ENCODE measurements at regions not wholly inside any gene's neighbourhood (a gene's known extent, or its start where the extent isn't known, plus 50 kb on each side); places are given as distances from the start of the nearest gene placed in this dataset.

GRCh38 chr9:134558124-134558905, 83.3 kb upstream of the COL5A1 start:
- no peak for DNase-seq (ENCODE audit: low read depth)

GRCh38 chr9:134559013-134559412, 82.6 kb upstream of the COL5A1 start:
- ChIA-PET POLR2A (no interaction called here), CTCF (interaction anchor here (1.3 to 1.5 kb wide), 2 partner anchors 9 to 86 kb away, joined by 3 read pairs; no protein-coding TSS in a partner anchor)
- TF ChIP-seq, protein P1, sequence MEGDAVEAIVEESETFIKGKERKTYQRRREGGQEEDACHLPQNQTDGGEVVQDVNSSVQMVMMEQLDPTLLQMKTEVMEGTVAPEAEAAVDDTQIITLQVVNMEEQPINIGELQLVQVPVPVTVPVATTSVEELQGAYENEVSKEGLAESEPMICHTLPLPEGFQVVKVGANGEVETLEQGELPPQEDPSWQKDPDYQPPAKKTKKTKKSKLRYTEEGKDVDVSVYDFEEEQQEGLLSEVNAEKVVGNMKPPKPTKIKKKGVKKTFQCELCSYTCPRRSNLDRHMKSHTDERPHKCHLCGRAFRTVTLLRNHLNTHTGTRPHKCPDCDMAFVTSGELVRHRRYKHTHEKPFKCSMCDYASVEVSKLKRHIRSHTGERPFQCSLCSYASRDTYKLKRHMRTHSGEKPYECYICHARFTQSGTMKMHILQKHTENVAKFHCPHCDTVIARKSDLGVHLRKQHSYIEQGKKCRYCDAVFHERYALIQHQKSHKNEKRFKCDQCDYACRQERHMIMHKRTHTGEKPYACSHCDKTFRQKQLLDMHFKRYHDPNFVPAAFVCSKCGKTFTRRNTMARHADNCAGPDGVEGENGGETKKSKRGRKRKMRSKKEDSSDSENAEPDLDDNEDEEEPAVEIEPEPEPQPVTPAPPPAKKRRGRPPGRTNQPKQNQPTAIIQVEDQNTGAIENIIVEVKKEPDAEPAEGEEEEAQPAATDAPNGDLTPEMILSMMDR (IDR thresholded peaks at IDR 0.05; ENCODE audit: insufficient read depth, low read depth, low read length) = no peak
- Histone ChIP-seq H3K4me3 (ENCODE audit: low read depth, low read length) (no peak overlapping the region), H3K27me3 (ENCODE audit: control insufficient read depth, insufficient read depth, low read length) (peaks cover 1% of the 10 kb centered on the region), H3K36me3 (ENCODE audit: control insufficient read depth, insufficient read depth, low read length) (no peaks in the 10 kb centered on the region)
- no peak for DNase-seq (ENCODE audit: low read depth)

More at GRCh38 chr9:134558124-134558905, 83.3 kb upstream of the COL5A1 start:
- Histone ChIP-seq H3K4me3 (ENCODE audit: low read depth, low read length) (no peak overlapping the region), H3K27me3 (ENCODE audit: control insufficient read depth, insufficient read depth, low read length) (peaks cover 1% of the 10 kb centered on the region), H3K36me3 (ENCODE audit: control insufficient read depth, insufficient read depth, low read length) (no peaks in the 10 kb centered on the region)
- CTCF ChIA-PET = interaction anchor here (1.0 to 1.5 kb wide), 4 partner anchors 10 to 86 kb away, joined by 3 read pairs; no protein-coding TSS in a partner anchor
- TF ChIP-seq, protein P1 (IDR thresholded peaks at IDR 0.05; ENCODE audit: insufficient read depth, low read depth, low read length) = no peak
- POLR2A ChIA-PET = interaction anchor here (0.6 kb wide), 1 partner anchor 22 kb away, joined by 3 read pairs; no protein-coding TSS in a partner anchor

- H3K27me3 ChIP-seq (ENCODE audit: control insufficient read depth, insufficient read depth, low read length) = peaks cover 1% of the 10 kb centered on the region
- ChIA-PET POLR2A (no interaction called here), CTCF (no interaction called here)
- no peak overlapping the region for H3K4me3 ChIP-seq (ENCODE audit: low read depth, low read length)
- TF ChIP-seq, protein P1 (IDR thresholded peaks at IDR 0.05; ENCODE audit: insufficient read depth, low read depth, low read length) = no peak
- DNase-seq (ENCODE audit: low read depth) = no peak
- H3K36me3 ChIP-seq (ENCODE audit: control insufficient read depth, insufficient read depth, low read length) = no peaks in the 10 kb centered on the region
Observed at GRCh38 chr9:134560206-134560605, 81.4 kb upstream of the COL5A1 start.

GRCh38 chr9:134560654-134561053, 80.9 kb upstream of the COL5A1 start:
- Histone ChIP-seq H3K4me3 (ENCODE audit: low read depth, low read length) (no peak overlapping the region), H3K27me3 (ENCODE audit: control insufficient read depth, insufficient read depth, low read length) (peaks cover 1% of the 10 kb centered on the region), H3K36me3 (ENCODE audit: control insufficient read depth, insufficient read depth, low read length) (no peaks in the 10 kb centered on the region)
- TF ChIP-seq, protein P1 (IDR thresholded peaks at IDR 0.05; ENCODE audit: insufficient read depth, low read depth, low read length) = no peak
- POLR2A ChIA-PET = no interaction called here
- DNase-seq (ENCODE audit: low read depth) = no peak
- CTCF ChIA-PET = no interaction called here

- ChIA-PET CTCF (interaction anchor here (1.5 kb wide), 1 partner anchor 112 kb away, joined by 3 read pairs; no protein-coding TSS in a partner anchor), POLR2A (no interaction called here)
- H3K36me3 ChIP-seq (ENCODE audit: control insufficient read depth, insufficient read depth, low read length) = no peaks in the 10 kb centered on the region
- no peak overlapping the region for H3K4me3 ChIP-seq (ENCODE audit: low read depth, low read length)
- DNase-seq (ENCODE audit: low read depth) = no peak
- H3K27me3 ChIP-seq (ENCODE audit: control insufficient read depth, insufficient read depth, low read length) = peaks cover 1% of the 10 kb centered on the region
- TF ChIP-seq, protein P1 (IDR thresholded peaks at IDR 0.05; ENCODE audit: insufficient read depth, low read depth, low read length) = no peak
Observed at GRCh38 chr9:134561427-134562145, 80.0 kb upstream of the COL5A1 start.
